GM21723 (cell line): ENCODE measurements at regions not wholly inside any gene's neighbourhood (a gene's known extent, or its start where the extent isn't known, plus 50 kb on each side); places are given as distances from the start of the nearest gene placed in this dataset.
"Not testable (repeated sequence)": the region's sequence is repeated elsewhere in the genome, so short reads cannot be mapped to it uniquely, and the experiment has no call there.

Experiments used
- ATAC-seq: cut with Tn5 transposase; IDR thresholded peaks from one replicate; pipeline ENCODE4 v1.9.1; 2021; ENCODE audit warnings: mild to moderate bottlenecking, moderate library complexity; ENCODE audit not compliant: unreplicated experiment

GRCh38 chr13:53452263-53452808 lies 423.7 kb downstream of the OLFM4 start:
- ATAC-seq, result not testable (repeated sequence)

GRCh38 chr13:53460796-53461195 lies 432.2 kb downstream of the OLFM4 start:
- no peak for ATAC-seq

- ATAC-seq, result no peak
Observed at GRCh38 chr13:53463106-53463505, 434.5 kb downstream of the OLFM4 start.

GRCh38 chr13:53466576-53466975 lies 438.0 kb downstream of the OLFM4 start:
- ATAC-seq, result no peak

GRCh38 chr13:53473397-53473796 lies 444.8 kb downstream of the OLFM4 start:
- ATAC-seq, result no peak

- ATAC-seq, result no peak
Observed at GRCh38 chr13:53474878-53475277, 446.3 kb downstream of the OLFM4 start.

GRCh38 chr13:53490752-53491151 lies 462.1 kb downstream of the OLFM4 start:
- no peak for ATAC-seq

GRCh38 chr13:53494406-53494805 lies 465.8 kb downstream of the OLFM4 start:
- ATAC-seq, result no peak

GRCh38 chr13:53499576-53500133 lies 471.0 kb downstream of the OLFM4 start:
- no peak for ATAC-seq

- ATAC-seq, result peak; percentile 83
Observed at GRCh38 chr13:53501387-53501786, 472.8 kb downstream of the OLFM4 start.

- ATAC-seq, result no peak
Observed at GRCh38 chr13:53507741-53508140, 479.1 kb downstream of the OLFM4 start.

GRCh38 chr13:53512635-53513034 lies 484.0 kb downstream of the OLFM4 start:
- ATAC-seq, result no peak

GRCh38 chr13:53513226-53513625 lies 484.6 kb downstream of the OLFM4 start:
- no peak for ATAC-seq

- no peak for ATAC-seq
Observed at GRCh38 chr13:53520132-53520531, 491.5 kb downstream of the OLFM4 start.

- ATAC-seq, result no peak
Observed at GRCh38 chr13:53522034-53522433, 493.4 kb downstream of the OLFM4 start.

GRCh38 chr13:53537586-53537985 lies 509.0 kb downstream of the OLFM4 start:
- no peak for ATAC-seq

GRCh38 chr13:53545340-53545941 lies 516.8 kb downstream of the OLFM4 start:
- no peak for ATAC-seq

- no peak for ATAC-seq
Observed at GRCh38 chr13:53560556-53560955, 531.9 kb downstream of the OLFM4 start.

GRCh38 chr13:53562419-53562818 lies 533.8 kb downstream of the OLFM4 start:
- ATAC-seq, result no peak

- ATAC-seq, result no peak
Observed at GRCh38 chr13:53568491-53568890, 539.9 kb downstream of the OLFM4 start.

- no peak for ATAC-seq
Observed at GRCh38 chr13:53569453-53569852, 540.8 kb downstream of the OLFM4 start.

- ATAC-seq, result no peak
Observed at GRCh38 chr13:53601113-53601512, 572.5 kb downstream of the OLFM4 start.

GRCh38 chr13:53605326-53605725 lies 576.7 kb downstream of the OLFM4 start:
- no peak for ATAC-seq
